Astrocyte of the spinal cord (primary cell): ENCODE measurements at regions not wholly inside any gene's neighbourhood (a gene's known extent, or its start where the extent isn't known, plus 50 kb on each side); places are given as distances from the start of the nearest gene placed in this dataset.
"Not testable (repeated sequence)": the region's sequence is repeated elsewhere in the genome, so short reads cannot be mapped to it uniquely, and the experiment has no call there.

Experiments
- DNase-seq: peaks from one replicate; pipeline ENCODE4 v3.0.0; 2011; ENCODE audit warnings: low read depth, low spot score
- H3K4me3 ChIP-seq: 2 replicates; pipeline ENCODE4 v1.5.1; 2011; ENCODE audit warnings: low read depth, mild to moderate bottlenecking, low read length, moderate library complexity
- in situ Hi-C: cut with HindIII; loops from 2 replicates; pipeline ENCODE4 v1.10.0; 2017; ENCODE audit warnings: low sequenced_read_pairs
- TF ChIP-seq, protein P1 (sequence below): IDR thresholded peaks from 2 replicates; pipeline ENCODE4 v1.5.1; 2012; ENCODE audit warnings: low read depth, mild to moderate bottlenecking, low read length, inconsistent platforms

GRCh38 chrX:22800806-22801205 is 199.0 kb upstream of the DDX53 start:
- peak; percentile 25 for DNase-seq
- H3K4me3 ChIP-seq = no peak overlapping the region
- TF ChIP-seq, protein P1, sequence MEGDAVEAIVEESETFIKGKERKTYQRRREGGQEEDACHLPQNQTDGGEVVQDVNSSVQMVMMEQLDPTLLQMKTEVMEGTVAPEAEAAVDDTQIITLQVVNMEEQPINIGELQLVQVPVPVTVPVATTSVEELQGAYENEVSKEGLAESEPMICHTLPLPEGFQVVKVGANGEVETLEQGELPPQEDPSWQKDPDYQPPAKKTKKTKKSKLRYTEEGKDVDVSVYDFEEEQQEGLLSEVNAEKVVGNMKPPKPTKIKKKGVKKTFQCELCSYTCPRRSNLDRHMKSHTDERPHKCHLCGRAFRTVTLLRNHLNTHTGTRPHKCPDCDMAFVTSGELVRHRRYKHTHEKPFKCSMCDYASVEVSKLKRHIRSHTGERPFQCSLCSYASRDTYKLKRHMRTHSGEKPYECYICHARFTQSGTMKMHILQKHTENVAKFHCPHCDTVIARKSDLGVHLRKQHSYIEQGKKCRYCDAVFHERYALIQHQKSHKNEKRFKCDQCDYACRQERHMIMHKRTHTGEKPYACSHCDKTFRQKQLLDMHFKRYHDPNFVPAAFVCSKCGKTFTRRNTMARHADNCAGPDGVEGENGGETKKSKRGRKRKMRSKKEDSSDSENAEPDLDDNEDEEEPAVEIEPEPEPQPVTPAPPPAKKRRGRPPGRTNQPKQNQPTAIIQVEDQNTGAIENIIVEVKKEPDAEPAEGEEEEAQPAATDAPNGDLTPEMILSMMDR = no peak
- in situ Hi-C loops = no loop called here

DNA sequence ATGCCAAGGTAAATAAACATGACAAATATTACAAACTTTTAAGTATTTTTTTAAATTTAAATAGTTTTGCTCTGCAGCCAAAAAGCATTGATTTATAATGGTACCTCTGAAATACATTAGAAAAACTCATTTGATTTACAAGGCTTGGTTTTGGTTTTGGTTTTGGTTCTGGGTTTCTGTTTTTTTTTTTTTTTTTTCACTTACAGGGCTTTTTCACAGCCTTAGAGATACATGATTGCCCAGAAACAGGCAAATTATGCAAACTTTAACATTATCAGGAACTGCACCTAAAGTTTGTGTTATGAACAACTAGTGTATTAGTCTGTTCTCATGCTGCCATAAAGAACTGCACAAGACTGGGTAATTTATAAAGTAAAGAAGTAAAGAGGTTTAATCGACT is 196.4 kb upstream of the DDX53 start:
- TF ChIP-seq, protein P1 = no peak
- no peak for DNase-seq
- in situ Hi-C loops = no loop called here

GRCh38 chrX:22810876-22811275 is 188.9 kb upstream of the DDX53 start:
- TF ChIP-seq, protein P1 = no peak
- in situ Hi-C loops = no loop called here
- DNase-seq = no peak
- H3K4me3 ChIP-seq = no peak overlapping the region

More for the DNA sequence above, 196.4 kb upstream of the DDX53 start:
- no peak overlapping the region for H3K4me3 ChIP-seq

DNA sequence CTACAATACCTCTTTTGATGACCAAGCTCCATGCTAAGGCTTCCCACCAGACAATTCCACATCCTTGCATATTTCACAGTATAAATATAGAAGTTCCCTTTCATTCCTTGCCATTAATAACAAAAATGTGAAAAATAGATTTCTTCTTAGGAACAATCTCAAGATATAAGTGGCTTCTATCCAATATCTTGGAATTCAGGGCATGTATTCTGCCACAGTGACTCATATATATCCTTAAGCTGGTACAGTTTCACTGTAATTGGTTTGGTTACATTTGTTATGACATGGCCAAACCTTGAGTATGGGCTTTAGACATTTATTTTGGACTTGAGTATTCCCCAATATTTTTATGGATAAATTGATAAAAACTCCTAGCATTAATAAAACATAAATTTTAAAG is 181.7 kb upstream of the DDX53 start:
- TF ChIP-seq, protein P1 = no peak
- peak; percentile 6 for DNase-seq
- in situ Hi-C loops = no loop called here
- no peak overlapping the region for H3K4me3 ChIP-seq

DNA sequence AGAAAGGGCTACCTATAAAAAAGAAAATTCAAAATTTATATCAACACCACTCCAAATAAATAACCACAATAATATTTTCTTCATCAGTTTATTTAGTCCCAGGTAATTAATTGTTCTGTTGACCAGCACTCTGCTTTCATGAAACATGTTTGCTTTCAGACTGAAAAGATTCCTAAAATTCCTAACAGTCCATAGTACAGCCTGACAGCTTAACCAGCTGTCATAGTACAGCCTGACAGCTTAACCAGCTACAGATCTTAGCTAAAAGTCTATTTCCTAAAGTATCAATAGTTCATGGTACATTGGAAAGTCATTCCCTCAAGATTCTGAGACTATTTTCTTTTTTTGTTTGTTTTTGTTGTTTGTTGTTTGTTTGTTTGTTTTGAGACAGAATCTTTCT is 144.1 kb upstream of the DDX53 start:
- no peak for DNase-seq
- in situ Hi-C loops = no loop called here
- TF ChIP-seq, protein P1 = no peak

DNA sequence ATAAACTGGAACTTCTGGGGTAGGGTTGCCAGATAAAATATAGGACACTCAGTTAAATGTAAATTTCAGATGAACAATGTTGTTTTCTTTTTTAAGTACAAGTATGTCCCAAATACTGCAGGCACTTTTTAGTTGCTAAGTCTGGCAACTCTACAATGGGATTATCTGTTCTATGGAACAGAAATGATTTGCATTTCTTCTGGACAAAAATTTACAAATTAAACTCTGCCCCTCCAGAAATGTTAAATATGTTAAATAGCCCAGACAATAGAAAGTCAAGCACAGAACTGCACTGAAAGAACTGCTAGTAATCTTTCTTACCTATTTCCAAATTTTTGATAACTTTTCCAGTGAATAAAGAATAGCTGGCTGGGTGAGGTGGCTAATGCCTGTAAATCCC is 140.1 kb upstream of the DDX53 start:
- DNase-seq = no peak
- H3K4me3 ChIP-seq = no peak overlapping the region
- TF ChIP-seq, protein P1 = no peak
- in situ Hi-C loops = no loop called here

More for the DNA sequence above, 144.1 kb upstream of the DDX53 start:
- no peak overlapping the region for H3K4me3 ChIP-seq

- in situ Hi-C loops, DNase-seq, H3K4me3 ChIP-seq: not testable (repeated sequence)
Measured at GRCh38 chrX:22866801-22867200, 133.0 kb upstream of the DDX53 start.
